Heart right ventricle (tissue), 16 donors: ENCODE measurements at regions not wholly inside any gene's neighbourhood (a gene's known extent, or its start where the extent isn't known, plus 50 kb on each side); places are given as distances from the start of the nearest gene placed in this dataset.

Experiments used
- ATAC-seq, 8 donors: fragments of 200-7000 bp; cut with Tn5 transposase; one replicate each; pipeline ENCODE4 v1.9.1; 2020; ENCODE audit warnings: mild to moderate bottlenecking in 8 of 8, moderate library complexity in 8 of 8, moderate number of reproducible peaks in 1 of 8
- DNase-seq, 2 donors: peaks; one replicate each; pipeline ENCODE4 v3.0.0-alpha.2; 2020
- H3K27ac ChIP-seq, 10 donors: fragments of 200-600 bp; sonication (generic) in 2 of 10; one replicate each; pipeline versions ENCODE4 v1.5.0 to v1.8.0; 2020 to 2022; ENCODE audit warnings: mild to moderate bottlenecking in 3 of 10
- H3K27me3 ChIP-seq, 7 donors: fragments of 200-600 bp; one replicate each; pipeline ENCODE4 v1.8.0; 2021 to 2022; ENCODE audit warnings: mild to moderate bottlenecking in 2 of 7
- H3K36me3 ChIP-seq, 9 donors: fragments of 200-600 bp; sonication (generic) in 1 of 9; one replicate each; pipeline versions ENCODE4 v1.5.0 to v1.8.0; 2020 to 2022; ENCODE audit warnings: mild to moderate bottlenecking in 2 of 9
- H3K4me1 ChIP-seq, 9 donors: fragments of 200-600 bp; sonication (generic) in 1 of 9; one replicate each; pipeline versions ENCODE4 v1.5.0 to v1.8.0; 2020 to 2022; ENCODE audit warnings: mild to moderate bottlenecking in 4 of 9
- H3K4me3 ChIP-seq, 10 donors: fragments of 200-600 bp; sonication (generic) in 2 of 10; one replicate each; pipeline versions ENCODE4 v1.5.0 to v1.8.0; 2020 to 2022; ENCODE audit warnings: mild to moderate bottlenecking in 7 of 10, moderate library complexity in 2 of 10
- H3K9me3 ChIP-seq, 11 donors: fragments of 200-600 bp in 10 of 11; sonication (generic) in 2 of 11; one replicate each; pipeline versions ENCODE4 v1.5.0 to v1.8.0; 2013 to 2022; ENCODE audit warnings: mild to moderate bottlenecking in 2 of 11, control low read depth in 1 of 11, moderate library complexity in 1 of 11
- CTCF ChIP-seq, 9 donors: fragments of 200-600 bp; sonication (generic) in 2 of 9; IDR thresholded peaks; one replicate each; pipeline versions ENCODE4 v1.5.0 to v1.8.0; 2021 to 2022; ENCODE audit warnings: antibody characterized with exemption in 9 of 9, mild to moderate bottlenecking in 5 of 9, moderate library complexity in 1 of 9
- WGBS, 2 donors: extraction: QIAGEN DNeasy Blood & Tissue Kit; methylation state at CpG; one replicate each; pipeline ENCODE4 v1.1.7; 2013; ENCODE audit warnings: inconsistent platforms in 1 of 2; 5-methylcytosine and 5-hydroxymethylcytosine counted together
- intact Hi-C, 10 donors: fragments of 100-400 bp; cut with DNase I; formaldehyde crosslinking; loops; one replicate each; pipeline versions ENCODE4 v1.11.1 to v1.14.2; 2022
- donor health status: Arrhythmogenic right ventricular cardiomyopathy.
- donor health status: ischemic (EF 13 %, LVEDD 7.1; RV severe dilation, severe dysfunction).
- donor health status: healthy with polysubstance abuse.
- donor health status: DM: no; HTN: yes; CAD: no.
- donor health status: DM: no; HTN: no; CAD: no.
- donor health status: ischemic (EF 25% LVEDD 6.9; RV normal size, moderate dysfunction).
- donor health status: ischemic (EF 25% LVEDD 5.7; RV mildly dilated, moderate dysfunction).
- donor health status: healthy.
- donor health status: DM: yes; HTN: yes; CAD: no.
- donor health status: Ischemic cardiomyopathy.
- donor health status: ischemic (EF 35%, LVEDD 5.7; RV mildly dilated, moderate dysfunction).
- donor health status: nonischemic (EF 11% LVEDD 7.7; RV severe dilation, severe dysfunction).
- donor health status: DM: yes; HTN: yes; CAD: no.
- donor health status: PGD.
- donor health status: ischemic (EF 29% LVEDD 5.4; RV normal size, mild dysfunction).
- donor health status: nonischemic (EF 23%, LVEDD 6.1; RV moderate dilation, normal function).

- Histone ChIP-seq H3K9me3 (peaks cover 0 to 22% (median 4%) of the 10 kb centered on the region in 11 donors), H3K4me1 (no peaks in the 10 kb centered on the region), H3K27ac (no peak overlapping the region), H3K36me3 (no peaks in the 10 kb centered on the region), H3K27me3 (peaks cover 0 to 5% (median 0%) of the 10 kb centered on the region in 7 donors), H3K4me3 (no peak overlapping the region)
- intact Hi-C loops: no loop called here
- 32 to 36% methylated on average over 3 of the region's 3 CpGs for WGBS, 2 donors
- DNase-seq (no peak), ATAC-seq (no peak)
- TF ChIP-seq CTCF (IDR thresholded peaks at IDR 0.05): no peak
These were observed 120.4 kb downstream of the SLC5A7 start for GRCh38 chr2:108106731-108107130.

- no peaks in the 10 kb centered on the region for H3K36me3 ChIP-seq
- H3K9me3 ChIP-seq: peaks cover 0 to 30% (median 4%) of the 10 kb centered on the region in 11 donors
- H3K27me3 ChIP-seq: peaks cover 0 to 8% (median 0%) of the 10 kb centered on the region in 7 donors
- no peak for TF ChIP-seq CTCF (IDR thresholded peaks at IDR 0.05)
- no peaks in the 10 kb centered on the region for H3K4me1 ChIP-seq
- intact Hi-C loops: no loop called here
- no peak for ATAC-seq
- no peak for DNase-seq
- no peak overlapping the region for H3K4me3 ChIP-seq
- H3K27ac ChIP-seq: no peak overlapping the region
- WGBS, 2 donors: 68 to 75% methylated on average over 2 of the region's 2 CpGs
These were observed 125.6 kb downstream of the SLC5A7 start for GRCh38 chr2:108111936-108112335.

GRCh38 chr2:108115868-108116267 lies 123.9 kb upstream of the SULT1C3 start:
- Histone ChIP-seq H3K27ac (no peak overlapping the region), H3K4me3 (no peak overlapping the region), H3K4me1 (no peaks in the 10 kb centered on the region), H3K9me3 (peaks cover 0 to 16% (median 0%) of the 10 kb centered on the region in 11 donors), H3K36me3 (no peaks in the 10 kb centered on the region), H3K27me3 (peaks cover 0 to 8% (median 0%) of the 10 kb centered on the region in 7 donors)
- no peak for DNase-seq
- no peak for ATAC-seq
- intact Hi-C loops: no loop called here
- TF ChIP-seq CTCF (IDR thresholded peaks at IDR 0.05): no peak
- WGBS, 2 donors: 87 to 92% methylated on average over 3 of the region's 3 CpGs

- TF ChIP-seq CTCF (IDR thresholded peaks at IDR 0.05): no peak
- no peaks in the 10 kb centered on the region for H3K9me3 ChIP-seq
- no peaks in the 10 kb centered on the region for H3K27me3 ChIP-seq
- H3K4me1 ChIP-seq: no peaks in the 10 kb centered on the region
- intact Hi-C loops: no loop called here
- H3K4me3 ChIP-seq: no peak overlapping the region
- no peak for ATAC-seq
- H3K27ac ChIP-seq: no peak overlapping the region
- DNase-seq: no peak
- 73 to 91% methylated on average over 2 of the region's 2 CpGs for whole genome bisulfite sequencing, 2 donors
- H3K36me3 ChIP-seq: no peaks in the 10 kb centered on the region
These were observed 120.8 kb upstream of the SULT1C3 start for GRCh38 chr2:108118996-108119395.
